ENCODE measurements at regions not wholly inside any gene's neighbourhood (a gene's known extent, or its start where the extent isn't known, plus 50 kb on each side); places are given as distances from the start of the nearest gene placed in this dataset.

DNA sequence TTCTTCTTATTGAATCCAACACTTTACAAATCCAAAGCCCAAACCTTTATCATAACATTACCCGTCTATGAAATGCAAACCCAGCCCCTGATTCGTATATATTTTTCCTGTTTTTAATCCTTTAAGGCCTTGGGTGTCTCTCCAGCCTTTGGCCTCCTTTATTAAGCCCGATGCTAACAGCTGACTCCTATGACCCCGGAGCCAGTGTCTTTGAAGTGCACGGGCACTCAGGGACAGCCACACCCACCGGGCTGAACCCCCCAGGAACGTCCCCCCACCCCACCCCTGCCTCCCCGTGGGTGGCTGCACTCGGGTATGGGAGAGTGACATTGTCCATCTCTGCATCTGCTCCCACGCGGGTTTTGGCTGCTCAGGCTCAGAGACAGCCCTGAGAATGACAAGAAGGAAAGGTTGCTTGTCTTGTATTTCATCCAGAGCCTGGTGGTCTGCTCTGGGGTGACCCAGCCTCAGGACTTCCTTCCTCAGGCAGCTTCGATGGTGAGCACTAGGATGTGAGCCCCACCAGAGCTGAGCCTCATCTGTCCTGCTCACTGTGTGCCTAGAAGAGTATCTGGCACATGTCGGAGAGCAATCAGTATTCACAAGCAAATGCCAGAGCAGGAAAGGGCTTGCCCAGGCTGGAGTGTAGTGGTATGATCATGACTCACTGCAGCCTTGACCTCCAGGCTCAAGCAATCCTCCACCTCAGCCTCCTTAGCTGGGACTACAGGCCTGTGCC, 210.4 kb downstream of the SKIDA1 start:
- H3K4me3 Mint-ChIP-seq, result no peak overlapping the region
- ChIA-PET POLR2A (no interaction called here), CTCF (no interaction called here)
- Histone ChIP-seq H3K27ac (ENCODE audit: low read depth, low read length) (no peak overlapping the region), H3K36me3 (ENCODE audit: control insufficient read depth in 2 of 3, insufficient read depth in 3 of 3, low read length in 3 of 3) (no peaks in the 10 kb centered on the region), H3K9me3 (ENCODE audit: control insufficient read depth in 2 of 3, low read length in 3 of 3) (no peaks in the 10 kb centered on the region), H3K27me3 (ENCODE audit: control insufficient read depth in 2 of 2, insufficient read depth in 2 of 2, low read length in 2 of 2) (no peaks in the 10 kb centered on the region), H3K4me1 (ENCODE audit: control insufficient read depth in 2 of 2, insufficient read depth in 2 of 2, low read length in 2 of 2) (no peaks in the 10 kb centered on the region), H3K4me3 (ENCODE audit: low read length) (no peak overlapping the region)
- no peaks in the 10 kb centered on the region for H3K36me3 Mint-ChIP-seq
- DNase-seq (no peak), ATAC-seq (no peak)
- H3K4me1 Mint-ChIP-seq, result peaks cover 0 to 2% (median 0%) of the 10 kb centered on the region in 7 donors
- H3K27me3 Mint-ChIP-seq, result peaks cover 0 to 10% (median 0%) of the 10 kb centered on the region in 5 donors
- no peak overlapping the region for H3K27ac Mint-ChIP-seq
- H3K9me3 Mint-ChIP-seq, result peaks cover 0 to 4% (median 0%) of the 10 kb centered on the region in 11 donors
- intact Hi-C loops (cut with micrococcal nuclease), result no loop called here

DNA sequence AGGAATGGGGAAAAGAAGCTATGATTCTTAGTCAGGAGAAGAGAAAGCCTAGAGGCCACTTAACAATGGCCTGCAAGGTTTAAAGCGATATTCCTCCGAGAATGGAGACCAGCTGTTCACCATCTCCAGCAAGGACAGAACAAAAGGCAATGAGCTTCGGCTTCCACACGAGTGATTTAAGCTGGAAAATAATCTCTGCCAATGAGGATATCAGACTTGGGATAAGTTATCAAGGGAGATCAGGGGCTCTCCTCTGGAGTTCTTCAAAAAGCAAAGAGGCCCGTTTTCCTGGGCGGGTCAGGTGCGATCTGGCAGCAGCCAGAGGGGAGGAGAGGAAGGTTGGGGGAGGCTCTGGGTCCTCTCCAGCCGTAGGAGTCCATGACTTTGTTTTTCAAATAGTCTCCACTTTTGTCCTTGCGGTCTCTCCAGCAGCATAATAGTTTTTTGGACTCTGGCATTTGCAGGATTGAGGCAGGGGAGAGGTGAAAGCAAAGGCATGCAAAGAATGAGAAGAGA, 211.3 kb downstream of the SKIDA1 start:
- Mint-ChIP-seq H3K4me3 (no peak overlapping the region), H3K9me3 (peaks cover 0 to 4% (median 0%) of the 10 kb centered on the region in 11 donors), H3K27ac (no peak overlapping the region), H3K4me1 (peaks cover 0 to 2% (median 0%) of the 10 kb centered on the region in 7 donors), H3K36me3 (no peaks in the 10 kb centered on the region), H3K27me3 (peaks cover 0 to 6% (median 0%) of the 10 kb centered on the region in 5 donors)
- Histone ChIP-seq H3K9me3 (ENCODE audit: control insufficient read depth in 2 of 3, low read length in 3 of 3) (no peaks in the 10 kb centered on the region), H3K36me3 (ENCODE audit: control insufficient read depth in 2 of 3, insufficient read depth in 3 of 3, low read length in 3 of 3) (no peaks in the 10 kb centered on the region), H3K4me3 (ENCODE audit: low read length) (no peak overlapping the region), H3K27ac (ENCODE audit: low read depth, low read length) (no peak overlapping the region), H3K4me1 (ENCODE audit: control insufficient read depth in 2 of 2, insufficient read depth in 2 of 2, low read length in 2 of 2) (no peaks in the 10 kb centered on the region), H3K27me3 (ENCODE audit: control insufficient read depth in 2 of 2, insufficient read depth in 2 of 2, low read length in 2 of 2) (no peaks in the 10 kb centered on the region)
- CTCF ChIA-PET, result no interaction called here
- DNase-seq (no peak), ATAC-seq (no peak)
- intact Hi-C loops (cut with micrococcal nuclease), result no loop called here
- POLR2A ChIA-PET, result no interaction called here

DNA sequence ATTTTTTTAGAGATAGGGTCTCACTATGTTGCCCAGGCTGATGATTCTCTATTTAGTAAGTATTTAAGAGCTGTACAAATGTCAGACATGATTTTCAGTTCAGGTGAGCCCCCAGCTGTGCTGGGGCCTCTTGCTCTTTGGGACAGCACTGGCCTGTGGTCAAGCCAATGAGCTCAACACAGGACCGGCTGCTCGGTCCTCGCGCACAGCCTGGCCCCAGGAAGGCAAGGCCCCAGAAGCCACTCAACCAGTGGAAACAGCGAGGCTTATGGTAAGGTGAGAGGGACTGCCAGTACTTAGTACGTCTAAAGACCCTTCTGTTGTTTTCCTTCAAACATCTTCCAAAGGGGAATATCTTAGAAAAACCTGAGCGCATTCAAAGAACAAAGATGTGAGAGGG, 211.8 kb downstream of the SKIDA1 start:
- no peak for DNase-seq
- POLR2A ChIA-PET, result no interaction called here
- H3K4me3 Mint-ChIP-seq, result no peak overlapping the region
- Histone ChIP-seq H3K4me1 (ENCODE audit: control insufficient read depth in 2 of 2, insufficient read depth in 2 of 2, low read length in 2 of 2) (no peaks in the 10 kb centered on the region), H3K9me3 (ENCODE audit: control insufficient read depth in 2 of 3, low read length in 3 of 3) (no peaks in the 10 kb centered on the region), H3K36me3 (ENCODE audit: control insufficient read depth in 2 of 3, insufficient read depth in 3 of 3, low read length in 3 of 3) (no peaks in the 10 kb centered on the region), H3K27ac (ENCODE audit: low read depth, low read length) (no peak overlapping the region), H3K27me3 (ENCODE audit: control insufficient read depth in 2 of 2, insufficient read depth in 2 of 2, low read length in 2 of 2) (no peaks in the 10 kb centered on the region), H3K4me3 (ENCODE audit: low read length) (no peak overlapping the region)
- peaks cover 0 to 4% (median 0%) of the 10 kb centered on the region in 11 donors for H3K9me3 Mint-ChIP-seq
- ATAC-seq, result no peak
- CTCF ChIA-PET, result no interaction called here
- H3K27ac Mint-ChIP-seq, result no peak overlapping the region
- H3K36me3 Mint-ChIP-seq, result no peaks in the 10 kb centered on the region
- intact Hi-C loops (cut with micrococcal nuclease), result no loop called here
- H3K4me1 Mint-ChIP-seq, result peaks cover 0 to 2% (median 0%) of the 10 kb centered on the region in 7 donors
- H3K27me3 Mint-ChIP-seq, result peaks cover 0 to 4% (median 0%) of the 10 kb centered on the region in 5 donors

DNA sequence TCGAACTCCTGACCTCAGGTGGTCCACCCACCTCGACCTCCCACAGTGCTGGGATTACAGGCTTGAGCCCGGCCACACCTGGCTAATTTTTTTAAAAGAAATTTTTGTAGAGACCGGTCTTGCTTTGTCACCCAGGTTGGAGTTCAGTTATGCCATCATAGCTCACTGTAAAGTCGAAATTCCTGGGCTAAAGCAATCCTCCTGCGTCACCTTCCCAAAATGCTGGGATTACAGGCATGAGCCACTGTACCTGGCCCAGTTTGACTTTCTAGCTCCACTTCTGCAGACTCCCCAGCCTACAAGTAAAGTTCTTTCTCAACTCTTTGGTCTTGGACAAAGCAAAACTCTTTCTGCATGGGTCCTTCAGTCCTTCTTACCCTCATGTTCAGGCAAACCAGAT, 214.1 kb downstream of the SKIDA1 start:
- peaks cover 0 to 4% (median 0%) of the 10 kb centered on the region in 5 donors for H3K27me3 Mint-ChIP-seq
- Histone ChIP-seq H3K27me3 (ENCODE audit: control insufficient read depth in 2 of 2, insufficient read depth in 2 of 2, low read length in 2 of 2) (no peaks in the 10 kb centered on the region), H3K4me1 (ENCODE audit: control insufficient read depth in 2 of 2, insufficient read depth in 2 of 2, low read length in 2 of 2) (no peaks in the 10 kb centered on the region), H3K4me3 (ENCODE audit: low read length) (no peak overlapping the region), H3K27ac (ENCODE audit: low read depth, low read length) (no peak overlapping the region), H3K9me3 (ENCODE audit: control insufficient read depth in 2 of 3, low read length in 3 of 3) (no peaks in the 10 kb centered on the region), H3K36me3 (ENCODE audit: control insufficient read depth in 2 of 3, insufficient read depth in 3 of 3, low read length in 3 of 3) (no peaks in the 10 kb centered on the region)
- H3K4me1 Mint-ChIP-seq, result peaks cover 0 to 2% (median 0%) of the 10 kb centered on the region in 7 donors
- no peak for DNase-seq
- no peaks in the 10 kb centered on the region for H3K36me3 Mint-ChIP-seq
- H3K4me3 Mint-ChIP-seq, result no peak overlapping the region
- ChIA-PET POLR2A (no interaction called here), CTCF (no interaction called here)
- H3K9me3 Mint-ChIP-seq, result peaks cover 0 to 4% (median 0%) of the 10 kb centered on the region in 11 donors
- no peak for ATAC-seq
- H3K27ac Mint-ChIP-seq, result no peak overlapping the region
- intact Hi-C loops (cut with micrococcal nuclease), result no loop called here

DNA sequence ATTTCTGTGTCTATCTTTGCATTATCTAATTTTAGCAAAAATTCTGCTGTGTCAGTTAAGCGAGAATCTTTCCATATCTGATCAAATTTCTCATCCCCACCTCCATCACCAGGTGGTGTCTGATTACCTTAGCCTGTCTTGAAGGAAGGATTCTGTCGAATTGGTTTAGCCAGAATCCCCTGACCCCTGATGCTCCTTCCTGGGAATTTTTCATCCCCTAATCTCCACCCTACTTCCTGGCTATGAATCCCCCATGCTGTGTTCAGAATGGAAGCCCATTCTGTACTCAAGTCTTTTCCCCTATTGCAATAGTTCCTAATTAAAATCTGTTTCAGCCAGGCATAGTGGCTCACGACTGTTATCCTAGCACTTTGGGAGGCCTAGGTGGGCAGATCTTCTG, 216.1 kb downstream of the SKIDA1 start:
- no peaks in the 10 kb centered on the region for H3K4me1 ChIP-seq (ENCODE audit: control insufficient read depth in 2 of 2, insufficient read depth in 2 of 2, low read length in 2 of 2)
- DNase-seq (no peak), ATAC-seq (no peak)
- no peak overlapping the region for H3K4me3 ChIP-seq (ENCODE audit: low read length)
- H3K27me3 Mint-ChIP-seq, result peaks cover 0 to 6% (median 0%) of the 10 kb centered on the region in 5 donors
- POLR2A ChIA-PET, result no interaction called here
- no peaks in the 10 kb centered on the region for H3K27me3 ChIP-seq (ENCODE audit: control insufficient read depth in 2 of 2, insufficient read depth in 2 of 2, low read length in 2 of 2)
- no peaks in the 10 kb centered on the region for H3K36me3 ChIP-seq (ENCODE audit: control insufficient read depth in 2 of 3, insufficient read depth in 3 of 3, low read length in 3 of 3)
- no peak overlapping the region for H3K4me3 Mint-ChIP-seq
- H3K4me1 Mint-ChIP-seq, result peaks cover 0 to 2% (median 0%) of the 10 kb centered on the region in 7 donors
- no peaks in the 10 kb centered on the region for H3K36me3 Mint-ChIP-seq
- H3K27ac Mint-ChIP-seq, result no peak overlapping the region
- CTCF ChIA-PET, result interaction anchor here (0.6 kb wide), 1 partner anchor 1459 kb away, joined by 5 read pairs; no protein-coding TSS in a partner anchor
- intact Hi-C loops (cut with micrococcal nuclease), result no loop called here
- H3K27ac ChIP-seq (ENCODE audit: low read depth, low read length), result no peak overlapping the region
- H3K9me3 ChIP-seq (ENCODE audit: control insufficient read depth in 2 of 3, low read length in 3 of 3), result no peaks in the 10 kb centered on the region
- peaks cover 0 to 4% (median 0%) of the 10 kb centered on the region in 11 donors for H3K9me3 Mint-ChIP-seq

DNA sequence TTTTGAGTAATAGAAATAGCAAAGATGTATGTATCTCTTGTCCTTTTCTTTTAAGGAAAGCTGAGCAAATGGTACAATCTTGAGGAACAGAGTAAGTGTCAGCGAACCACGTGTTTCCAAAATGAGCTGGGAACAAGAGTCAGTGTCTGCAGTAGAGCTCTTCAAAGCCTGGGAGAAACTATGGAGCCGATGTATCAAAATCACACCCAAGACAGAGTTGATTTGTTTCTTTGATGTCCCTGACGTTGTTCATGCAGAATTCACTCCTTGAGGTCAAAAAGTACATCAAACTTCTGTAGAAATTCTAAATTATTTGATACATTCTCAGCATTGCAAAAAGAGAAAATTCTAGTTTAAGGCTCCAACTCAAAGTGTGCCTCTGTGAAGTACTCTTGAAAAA, 216.5 kb downstream of the SKIDA1 start:
- H3K4me1 Mint-ChIP-seq, result peaks cover 0 to 2% (median 0%) of the 10 kb centered on the region in 7 donors
- H3K9me3 Mint-ChIP-seq, result peaks cover 0 to 4% (median 0%) of the 10 kb centered on the region in 11 donors
- DNase-seq, result no peak
- intact Hi-C loops (cut with micrococcal nuclease), result no loop called here
- Histone ChIP-seq H3K9me3 (ENCODE audit: control insufficient read depth in 2 of 3, low read length in 3 of 3) (no peaks in the 10 kb centered on the region), H3K27me3 (ENCODE audit: control insufficient read depth in 2 of 2, insufficient read depth in 2 of 2, low read length in 2 of 2) (no peaks in the 10 kb centered on the region), H3K4me1 (ENCODE audit: control insufficient read depth in 2 of 2, insufficient read depth in 2 of 2, low read length in 2 of 2) (no peaks in the 10 kb centered on the region), H3K4me3 (ENCODE audit: low read length) (no peak overlapping the region), H3K27ac (ENCODE audit: low read depth, low read length) (no peak overlapping the region), H3K36me3 (ENCODE audit: control insufficient read depth in 2 of 3, insufficient read depth in 3 of 3, low read length in 3 of 3) (no peaks in the 10 kb centered on the region)
- H3K4me3 Mint-ChIP-seq, result no peak overlapping the region
- peaks cover 0 to 6% (median 0%) of the 10 kb centered on the region in 5 donors for H3K27me3 Mint-ChIP-seq
- H3K27ac Mint-ChIP-seq, result no peak overlapping the region
- no peaks in the 10 kb centered on the region for H3K36me3 Mint-ChIP-seq
- ATAC-seq, result no peak
- POLR2A ChIA-PET, result no interaction called here
- CTCF ChIA-PET, result interaction anchor here (0.6 kb wide), 1 partner anchor 1458 kb away, joined by 5 read pairs; no protein-coding TSS in a partner anchor

DNA sequence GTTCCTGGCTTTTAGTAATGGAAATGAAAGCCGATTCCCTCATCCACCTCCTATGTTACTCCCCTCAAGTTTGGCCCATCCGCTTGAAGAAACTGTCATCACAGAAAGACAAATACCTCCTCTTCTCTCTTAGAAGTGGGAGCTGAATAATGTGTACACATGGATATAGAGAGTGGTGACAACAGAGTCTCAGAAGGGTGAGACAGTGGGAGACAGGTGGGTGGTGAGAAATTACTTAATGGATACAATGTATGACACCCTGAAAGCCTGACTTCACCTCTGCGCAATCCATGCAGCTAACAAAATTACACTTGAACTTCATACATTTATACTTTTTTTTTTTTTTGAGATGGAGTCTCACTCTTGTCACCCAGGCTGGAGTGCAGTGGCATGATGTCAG, 217.5 kb downstream of the SKIDA1 start:
- H3K27ac Mint-ChIP-seq, result no peak overlapping the region
- intact Hi-C loops (cut with micrococcal nuclease), result no loop called here
- H3K27ac ChIP-seq (ENCODE audit: low read depth, low read length), result no peak overlapping the region
- H3K9me3 Mint-ChIP-seq, result peaks cover 0 to 4% (median 0%) of the 10 kb centered on the region in 11 donors
- no peak overlapping the region for H3K4me3 ChIP-seq (ENCODE audit: low read length)
- no peak overlapping the region for H3K4me3 Mint-ChIP-seq
- H3K4me1 Mint-ChIP-seq, result peaks cover 0 to 2% (median 0%) of the 10 kb centered on the region in 7 donors
- H3K36me3 Mint-ChIP-seq, result no peaks in the 10 kb centered on the region
- no peaks in the 10 kb centered on the region for H3K27me3 ChIP-seq (ENCODE audit: control insufficient read depth in 2 of 2, insufficient read depth in 2 of 2, low read length in 2 of 2)
- H3K4me1 ChIP-seq (ENCODE audit: control insufficient read depth in 2 of 2, insufficient read depth in 2 of 2, low read length in 2 of 2), result no peaks in the 10 kb centered on the region
- ATAC-seq (no peak), DNase-seq (no peak)
- H3K9me3 ChIP-seq (ENCODE audit: control insufficient read depth in 2 of 3, low read length in 3 of 3), result no peaks in the 10 kb centered on the region
- H3K27me3 Mint-ChIP-seq, result peaks cover 0 to 6% (median 0%) of the 10 kb centered on the region in 5 donors
- no peaks in the 10 kb centered on the region for H3K36me3 ChIP-seq (ENCODE audit: control insufficient read depth in 2 of 3, insufficient read depth in 3 of 3, low read length in 3 of 3)
- ChIA-PET CTCF (no interaction called here), POLR2A (no interaction called here)
